ENCODE measurements at regions not wholly inside any gene's neighbourhood (a gene's known extent, or its start where the extent isn't known, plus 50 kb on each side); places are given as distances from the start of the nearest gene placed in this dataset.

- H3K27ac ChIP-seq (ENCODE audit: low read length), result no peak overlapping the region
- Mint-ChIP-seq H3K4me1 (no peaks in the 10 kb centered on the region), H3K27ac (no peak overlapping the region), H3K4me3 (no peak overlapping the region), H3K27me3 (no peaks in the 10 kb centered on the region), H3K9me3 (peaks cover 20 to 29% (median 26%) of the 10 kb centered on the region in 3 donors), H3K36me3 (no peaks in the 10 kb centered on the region)
- no peak overlapping the region for H3K4me3 ChIP-seq (ENCODE audit: control insufficient read depth in 1 of 2, extremely low read depth in 1 of 2, low read length in 1 of 2)
- no peaks in the 10 kb centered on the region for H3K4me1 ChIP-seq (ENCODE audit: control insufficient read depth in 1 of 2, extremely low read depth in 1 of 2, insufficient read depth in 2 of 2, low read length in 2 of 2)
- peaks cover 0 to 3% of the 10 kb centered on the region in 2 experiments for H3K27me3 ChIP-seq (replicated peaks in 1 of 2; ENCODE audit: control insufficient read depth in 2 of 2, extremely low read depth in 1 of 2, insufficient read depth in 2 of 2, low read length in 1 of 2)
- DNase-seq (no peak), ATAC-seq (replicated peaks in 1 of 4) (no peak)
- WGBS (ENCODE audit: insufficient coverage), result 83% methylated on average over 1 of the region's 2 CpGs
- ChIA-PET CTCF (no interaction called here), POLR2A (no interaction called here)
- H3K9me3 ChIP-seq, result no peaks in the 10 kb centered on the region
- H3K36me3 ChIP-seq (ENCODE audit: control insufficient read depth in 2 of 2, extremely low read depth in 1 of 2, insufficient read depth in 1 of 2, low read length in 1 of 2), result no peaks in the 10 kb centered on the region
Measured at GRCh38 chr11:115950660-115951059, 446.4 kb upstream of the CADM1 start.

- Mint-ChIP-seq H3K27ac (no peak overlapping the region), H3K4me1 (no peaks in the 10 kb centered on the region), H3K36me3 (no peaks in the 10 kb centered on the region), H3K9me3 (peaks cover 6 to 24% (median 8%) of the 10 kb centered on the region in 3 donors), H3K27me3 (no peaks in the 10 kb centered on the region), H3K4me3 (no peak overlapping the region)
- Histone ChIP-seq H3K27ac (ENCODE audit: low read length) (no peak overlapping the region), H3K4me1 (ENCODE audit: control insufficient read depth in 1 of 2, extremely low read depth in 1 of 2, insufficient read depth in 2 of 2, low read length in 2 of 2) (no peaks in the 10 kb centered on the region), H3K4me3 (ENCODE audit: control insufficient read depth in 1 of 2, extremely low read depth in 1 of 2, low read length in 1 of 2) (no peak overlapping the region), H3K36me3 (ENCODE audit: control insufficient read depth in 2 of 2, extremely low read depth in 1 of 2, insufficient read depth in 1 of 2, low read length in 1 of 2) (no peaks in the 10 kb centered on the region), H3K9me3 (no peaks in the 10 kb centered on the region), H3K27me3 (replicated peaks in 1 of 2; ENCODE audit: control insufficient read depth in 2 of 2, extremely low read depth in 1 of 2, insufficient read depth in 2 of 2, low read length in 1 of 2) (no peaks in the 10 kb centered on the region)
- DNase-seq, result no peak
- ChIA-PET CTCF (no interaction called here), POLR2A (no interaction called here)
- WGBS (ENCODE audit: insufficient coverage), result 90% methylated on average over 6 of the region's 8 CpGs
- no peak for ATAC-seq (replicated peaks in 1 of 4)
Measured at GRCh38 chr11:115944596-115944995, 440.4 kb upstream of the CADM1 start.

DNA sequence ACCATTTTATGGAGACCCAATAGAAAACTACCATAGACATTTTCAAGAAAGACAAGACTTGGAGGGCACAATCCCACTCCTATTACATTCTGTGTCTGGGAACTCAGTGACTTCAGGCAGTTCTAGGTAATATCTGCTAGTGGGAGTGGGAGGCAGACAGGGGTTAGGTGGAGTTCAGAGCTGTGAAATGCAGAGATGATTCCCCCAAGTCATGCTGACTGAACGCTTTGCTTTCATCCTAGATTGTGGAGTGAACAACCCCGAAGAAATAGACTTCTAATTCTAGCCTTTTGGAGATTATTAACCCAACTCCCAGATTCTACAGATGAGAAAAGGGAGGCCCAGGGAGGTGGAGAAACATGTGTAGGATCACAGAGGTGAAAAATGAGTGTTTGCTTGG is 437.8 kb upstream of the CADM1 start:
- Histone ChIP-seq H3K9me3 (no peaks in the 10 kb centered on the region), H3K27ac (ENCODE audit: low read length) (no peak overlapping the region), H3K36me3 (ENCODE audit: control insufficient read depth in 2 of 2, extremely low read depth in 1 of 2, insufficient read depth in 1 of 2, low read length in 1 of 2) (no peaks in the 10 kb centered on the region), H3K4me1 (ENCODE audit: control insufficient read depth in 1 of 2, extremely low read depth in 1 of 2, insufficient read depth in 2 of 2, low read length in 2 of 2) (no peaks in the 10 kb centered on the region), H3K27me3 (replicated peaks in 1 of 2; ENCODE audit: control insufficient read depth in 2 of 2, extremely low read depth in 1 of 2, insufficient read depth in 2 of 2, low read length in 1 of 2) (no peaks in the 10 kb centered on the region), H3K4me3 (ENCODE audit: control insufficient read depth in 1 of 2, extremely low read depth in 1 of 2, low read length in 1 of 2) (no peak overlapping the region)
- Mint-ChIP-seq H3K9me3 (peaks cover 0 to 13% (median 3%) of the 10 kb centered on the region in 3 donors), H3K27me3 (peaks cover 0 to 3% of the 10 kb centered on the region in 2 donors), H3K36me3 (no peaks in the 10 kb centered on the region), H3K4me3 (no peak overlapping the region), H3K27ac (no peak overlapping the region), H3K4me1 (no peaks in the 10 kb centered on the region)
- WGBS (ENCODE audit: insufficient coverage), result no CpG with 5 or more reads among the region's 2 CpGs
- CTCF ChIA-PET, result no interaction called here
- no peak for DNase-seq
- POLR2A ChIA-PET, result no interaction called here
- ATAC-seq (replicated peaks in 1 of 4), result no peak

- Histone ChIP-seq H3K9me3 (no peaks in the 10 kb centered on the region), H3K27ac (ENCODE audit: low read length) (no peak overlapping the region), H3K4me3 (ENCODE audit: control insufficient read depth in 1 of 2, extremely low read depth in 1 of 2, low read length in 1 of 2) (no peak overlapping the region), H3K36me3 (ENCODE audit: control insufficient read depth in 2 of 2, extremely low read depth in 1 of 2, insufficient read depth in 1 of 2, low read length in 1 of 2) (no peaks in the 10 kb centered on the region), H3K4me1 (ENCODE audit: control insufficient read depth in 1 of 2, extremely low read depth in 1 of 2, insufficient read depth in 2 of 2, low read length in 2 of 2) (no peaks in the 10 kb centered on the region), H3K27me3 (replicated peaks in 1 of 2; ENCODE audit: control insufficient read depth in 2 of 2, extremely low read depth in 1 of 2, insufficient read depth in 2 of 2, low read length in 1 of 2) (no peaks in the 10 kb centered on the region)
- H3K27me3 Mint-ChIP-seq, result peaks cover 0 to 3% of the 10 kb centered on the region in 2 donors
- peaks cover 0 to 13% (median 2%) of the 10 kb centered on the region in 3 donors for H3K9me3 Mint-ChIP-seq
- ATAC-seq (replicated peaks in 1 of 4), result no peak
- H3K27ac Mint-ChIP-seq, result no peak overlapping the region
- peak in 1 of 35 experiments; percentile 19 for DNase-seq
- H3K4me3 Mint-ChIP-seq, result no peak overlapping the region
- ChIA-PET CTCF (no interaction called here), POLR2A (no interaction called here)
- no peaks in the 10 kb centered on the region for H3K4me1 Mint-ChIP-seq
- 59% methylated on average over 5 of the region's 15 CpGs for WGBS (ENCODE audit: insufficient coverage)
- H3K36me3 Mint-ChIP-seq, result no peaks in the 10 kb centered on the region
Measured at GRCh38 chr11:115941481-115941993, 437.3 kb upstream of the CADM1 start.

- no peaks in the 10 kb centered on the region for H3K4me1 ChIP-seq (ENCODE audit: control insufficient read depth in 1 of 2, extremely low read depth in 1 of 2, insufficient read depth in 2 of 2, low read length in 2 of 2)
- H3K36me3 Mint-ChIP-seq, result no peaks in the 10 kb centered on the region
- no peaks in the 10 kb centered on the region for H3K27me3 ChIP-seq (replicated peaks in 1 of 2; ENCODE audit: control insufficient read depth in 2 of 2, extremely low read depth in 1 of 2, insufficient read depth in 2 of 2, low read length in 1 of 2)
- no peaks in the 10 kb centered on the region for H3K36me3 ChIP-seq (ENCODE audit: control insufficient read depth in 2 of 2, extremely low read depth in 1 of 2, insufficient read depth in 1 of 2, low read length in 1 of 2)
- no peak overlapping the region for H3K4me3 ChIP-seq (ENCODE audit: control insufficient read depth in 1 of 2, extremely low read depth in 1 of 2, low read length in 1 of 2)
- no peaks in the 10 kb centered on the region for H3K4me1 Mint-ChIP-seq
- no peaks in the 10 kb centered on the region for H3K9me3 ChIP-seq
- whole genome bisulfite sequencing (ENCODE audit: insufficient coverage), result 93% methylated on average over 4 of the region's 5 CpGs
- H3K9me3 Mint-ChIP-seq, result peaks cover 0 to 9% (median 0%) of the 10 kb centered on the region in 3 donors
- POLR2A ChIA-PET, result no interaction called here
- no peak for DNase-seq
- H3K27ac Mint-ChIP-seq, result no peak overlapping the region
- H3K27ac ChIP-seq (ENCODE audit: low read length), result no peak overlapping the region
- H3K27me3 Mint-ChIP-seq, result peaks cover 0 to 3% of the 10 kb centered on the region in 2 donors
- ATAC-seq (replicated peaks in 1 of 4), result no peak
- H3K4me3 Mint-ChIP-seq, result no peak overlapping the region
- CTCF ChIA-PET, result interaction anchor here in 1 of 2 donors (0.6 kb wide), 1 partner anchor 1218 kb away, joined by 3 read pairs; no protein-coding TSS in a partner anchor
Measured at GRCh38 chr11:115941044-115941443, 436.8 kb upstream of the CADM1 start.

DNA sequence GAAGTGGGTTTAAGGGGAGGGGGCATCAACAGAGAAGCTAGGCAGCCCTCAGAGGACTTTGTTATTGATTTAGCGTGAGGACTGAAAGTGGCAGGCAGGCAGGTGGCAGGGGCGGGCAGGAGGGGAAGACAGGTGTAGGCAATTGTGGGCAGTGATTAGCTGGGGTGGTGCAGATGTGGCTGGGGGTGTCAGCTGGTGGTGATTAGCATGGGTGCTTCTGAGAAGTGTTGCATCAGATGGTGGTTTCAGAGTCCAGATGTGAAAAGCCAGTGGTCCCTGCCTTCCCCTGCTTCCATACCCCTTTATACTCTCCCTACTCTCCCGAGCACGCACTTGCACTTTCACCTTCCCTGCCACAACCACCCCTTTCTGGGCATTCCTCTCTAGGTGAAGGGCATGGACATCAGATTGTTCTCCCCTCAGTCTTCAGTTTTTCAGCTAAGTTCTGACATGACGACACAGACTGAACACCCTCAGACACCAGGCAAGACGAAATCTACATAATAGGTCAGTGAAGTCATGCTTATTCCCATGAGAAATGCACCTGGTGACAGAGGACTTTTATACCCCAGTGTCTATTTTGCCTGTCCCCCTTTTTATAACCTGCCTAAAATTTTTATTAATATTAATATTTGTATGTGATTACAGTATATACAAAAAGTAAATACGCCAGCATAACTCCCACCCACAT is 435.7 kb upstream of the CADM1 start:
- no peaks in the 10 kb centered on the region for H3K9me3 ChIP-seq
- DNase-seq (no peak), ATAC-seq (replicated peaks in 1 of 4) (no peak)
- ChIA-PET POLR2A (no interaction called here), CTCF (interaction anchor here (0.6 kb wide), 2 partner anchors 35 to 1217 kb away, joined by 3 read pairs; no protein-coding TSS in a partner anchor)
- no peaks in the 10 kb centered on the region for H3K4me1 ChIP-seq (ENCODE audit: control insufficient read depth in 1 of 2, extremely low read depth in 1 of 2, insufficient read depth in 2 of 2, low read length in 2 of 2)
- WGBS (ENCODE audit: insufficient coverage), result 74% methylated on average over 3 of the region's 7 CpGs
- H3K4me3 ChIP-seq (ENCODE audit: control insufficient read depth in 1 of 2, extremely low read depth in 1 of 2, low read length in 1 of 2), result no peak overlapping the region
- no peak overlapping the region for H3K27ac Mint-ChIP-seq
- H3K4me3 Mint-ChIP-seq, result no peak overlapping the region
- H3K9me3 Mint-ChIP-seq, result peaks cover 0 to 5% (median 0%) of the 10 kb centered on the region in 3 donors
- no peaks in the 10 kb centered on the region for H3K4me1 Mint-ChIP-seq
- H3K36me3 ChIP-seq (ENCODE audit: control insufficient read depth in 2 of 2, extremely low read depth in 1 of 2, insufficient read depth in 1 of 2, low read length in 1 of 2), result no peaks in the 10 kb centered on the region
- no peaks in the 10 kb centered on the region for H3K36me3 Mint-ChIP-seq
- H3K27ac ChIP-seq (ENCODE audit: low read length), result no peak overlapping the region
- H3K27me3 Mint-ChIP-seq, result peaks cover 0 to 3% of the 10 kb centered on the region in 2 donors
- H3K27me3 ChIP-seq (replicated peaks in 1 of 2; ENCODE audit: control insufficient read depth in 2 of 2, extremely low read depth in 1 of 2, insufficient read depth in 2 of 2, low read length in 1 of 2), result no peaks in the 10 kb centered on the region
